CD4-positive, alpha-beta T cell treated with Interleukin-4 for 1 hour (primary cell): ENCODE measurements at regions not wholly inside any gene's neighbourhood (a gene's known extent, or its start where the extent isn't known, plus 50 kb on each side); places are given as distances from the start of the nearest gene placed in this dataset.
A peak's percentile ranks its signal among the peaks of the same experiment; 100 is the strongest.
"Not testable (repeated sequence)": the region's sequence is repeated elsewhere in the genome, so short reads cannot be mapped to it uniquely, and the experiment has no call there.

Source experiments
- DNase-seq, 2 donors: peaks; one replicate each; pipeline ENCODE4 v3.0.0-alpha.2; 2020 to 2022

GRCh38 chr12:75943730-75944096 is 87.9 kb downstream of the PHLDA1 start:
- DNase-seq = no peak

GRCh38 chr12:75941661-75942060 is 89.9 kb downstream of the PHLDA1 start:
- not testable (repeated sequence) for DNase-seq

GRCh38 chr12:75939016-75939642 is 92.4 kb downstream of the PHLDA1 start:
- no peak for DNase-seq

- DNase-seq = no peak
Measured at GRCh38 chr12:75938189-75938588, 93.4 kb downstream of the PHLDA1 start.

GRCh38 chr12:75937486-75937885 is 94.1 kb downstream of the PHLDA1 start:
- DNase-seq = no peak

GRCh38 chr12:75936515-75937440 is 94.8 kb downstream of the PHLDA1 start:
- DNase-seq = no peak

GRCh38 chr12:75935539-75936242 is 95.9 kb downstream of the PHLDA1 start:
- peak in 1 of 2 donors; percentile 29 for DNase-seq

GRCh38 chr12:75933101-75933500 is 98.5 kb downstream of the PHLDA1 start:
- DNase-seq = no peak

- DNase-seq = no peak
Measured at GRCh38 chr12:75932241-75932640, 99.3 kb downstream of the PHLDA1 start.

GRCh38 chr12:75923964-75924666 is 107.5 kb downstream of the PHLDA1 start:
- no peak for DNase-seq

- no peak for DNase-seq
Measured at GRCh38 chr12:75922944-75923642, 108.5 kb downstream of the PHLDA1 start.

GRCh38 chr12:75921622-75922289 is 109.8 kb downstream of the PHLDA1 start:
- no peak for DNase-seq

- peak in 1 of 2 donors; percentile 11 for DNase-seq
Measured at GRCh38 chr12:75917715-75918114, 113.9 kb downstream of the PHLDA1 start.

- DNase-seq = no peak
Measured at GRCh38 chr12:75917083-75917482, 114.5 kb downstream of the PHLDA1 start.

- no peak for DNase-seq
Measured at GRCh38 chr12:75913502-75914351, 117.8 kb downstream of the PHLDA1 start.

GRCh38 chr12:75909714-75910656 is 121.6 kb downstream of the PHLDA1 start:
- DNase-seq = no peak

- no peak for DNase-seq
Measured at GRCh38 chr12:75908961-75909605, 122.5 kb downstream of the PHLDA1 start.

- DNase-seq = no peak
Measured at GRCh38 chr12:75905922-75906321, 125.7 kb downstream of the PHLDA1 start.

GRCh38 chr12:75900781-75901254 is 130.8 kb downstream of the PHLDA1 start:
- no peak for DNase-seq
